HG02571 (cell line): ENCODE measurements at regions not wholly inside any gene's neighbourhood (a gene's known extent, or its start where the extent isn't known, plus 50 kb on each side); places are given as distances from the start of the nearest gene placed in this dataset.

ENCODE experiments used
- ATAC-seq: cut with Tn5 transposase; IDR thresholded peaks from one replicate; pipeline ENCODE4 v1.9.1; 2021; ENCODE audit warnings: mild to moderate bottlenecking, moderate library complexity; ENCODE audit not compliant: unreplicated experiment

GRCh38 chr4:108529102-108529501, 91.3 kb upstream of the RPL34 start:
- no peak for ATAC-seq

- ATAC-seq = no peak
Observed at GRCh38 chr4:108527723-108528122, 92.7 kb upstream of the RPL34 start.

GRCh38 chr4:108520807-108521206, 99.6 kb upstream of the RPL34 start:
- no peak for ATAC-seq

GRCh38 chr4:108519911-108520601, 100.3 kb upstream of the RPL34 start:
- no peak for ATAC-seq

- ATAC-seq = no peak
Observed at GRCh38 chr4:108519208-108519833, 101.1 kb upstream of the RPL34 start.

- ATAC-seq = no peak
Observed at GRCh38 chr4:108512615-108513505, 107.5 kb upstream of the RPL34 start.

GRCh38 chr4:108511618-108512017, 108.8 kb upstream of the RPL34 start:
- no peak for ATAC-seq

- ATAC-seq = no peak
Observed at GRCh38 chr4:108502356-108502755, 118.0 kb upstream of the RPL34 start.

GRCh38 chr4:108498925-108499324, 121.5 kb upstream of the RPL34 start:
- ATAC-seq = no peak

GRCh38 chr4:108493596-108493931, 126.8 kb upstream of the RPL34 start:
- ATAC-seq = no peak

GRCh38 chr4:108492816-108493595, 127.4 kb upstream of the RPL34 start:
- ATAC-seq = no peak

GRCh38 chr4:108488865-108489264, 131.5 kb upstream of the RPL34 start:
- ATAC-seq = no peak

GRCh38 chr4:108486046-108486445, 134.3 kb upstream of the RPL34 start:
- no peak for ATAC-seq

GRCh38 chr4:108484187-108484586, 136.2 kb upstream of the RPL34 start:
- no peak for ATAC-seq

GRCh38 chr4:108483650-108484049, 136.7 kb upstream of the RPL34 start:
- no peak for ATAC-seq

- no peak for ATAC-seq
Observed at GRCh38 chr4:108483079-108483478, 137.3 kb upstream of the RPL34 start.

- no peak for ATAC-seq
Observed at GRCh38 chr4:108480881-108481280, 139.5 kb upstream of the RPL34 start.

GRCh38 chr4:108477527-108478108, 142.8 kb upstream of the RPL34 start:
- ATAC-seq = no peak

- ATAC-seq = no peak
Observed at GRCh38 chr4:108473163-108473720, 147.1 kb upstream of the RPL34 start.
